Endothelial cell of umbilical vein (primary cell): ENCODE measurements at regions not wholly inside any gene's neighbourhood (a gene's known extent, or its start where the extent isn't known, plus 50 kb on each side); places are given as distances from the start of the nearest gene placed in this dataset.

Experiments used
- BruUV-seq: library from RNA; stranded (reverse); fragments of 400-500 nt; replicated peaks from 2 replicates; lab custom pipeline; 2021; lab: Mats Ljungman, UMichigan
- CTCF ChIA-PET: fragments of 300-600, 350-600 bp; sonication (Branson Sonifier 250); formaldehyde crosslinking; loops from one replicate; lab custom pipeline; 2021; ENCODE audit warnings: antibody characterized with exemption, inconsistent platforms; lab: Charles Lee
- POLR2A ChIA-PET: fragments of 300-600, 350-600 bp; sonication (Branson Sonifier 250); formaldehyde crosslinking; loops from one replicate; lab custom pipeline; 2021; ENCODE audit warnings: antibody characterized with exemption, inconsistent platforms; lab: Charles Lee
- DNase-seq: peaks from one replicate; pipeline ENCODE4 v3.0.0-alpha.2; 2011; ENCODE audit warnings: low read depth, low spot score
- FAIRE-seq: peaks from 2 replicates; lab custom pipeline; 2011; peaks lifted over from hg19 to GRCh38; lab: Jason Lieb, UNC
- H2AFZ ChIP-seq: 2 replicates; pipeline ENCODE4 v1.6.0; 2012; ENCODE audit warnings: low read depth, low read length, control low read depth, inconsistent platforms
- H3K27ac ChIP-seq: 2 replicates; pipeline ENCODE4 v1.5.1; 2011; ENCODE audit warnings: low read depth, mild to moderate bottlenecking, control low read depth, low read length, moderate library complexity; ENCODE audit not compliant: insufficient read depth
- H3K27me3 ChIP-seq, 2 experiments: 2 replicates each; pipeline versions ENCODE4 v1.6.0 to v1.6.1; 2011; ENCODE audit warnings: low read length in 2 of 2, mixed read lengths in 1 of 2; ENCODE audit not compliant: control insufficient read depth in 2 of 2, insufficient read depth in 2 of 2
- H3K36me3 ChIP-seq, 2 experiments: 2 replicates in 1 of 2; 3 replicates in 1 of 2; pipeline ENCODE4 v1.5.1; 2011; ENCODE audit warnings: low read length in 2 of 2, mild to moderate bottlenecking in 1 of 2, moderate library complexity in 1 of 2; ENCODE audit not compliant: control insufficient read depth in 2 of 2, insufficient read depth in 2 of 2; ENCODE audit errors: extremely low read depth in 1 of 2
- H3K4me1 ChIP-seq: 3 replicates; pipeline ENCODE4 v1.5.1; 2011; ENCODE audit warnings: mild to moderate bottlenecking, low read length; ENCODE audit not compliant: control insufficient read depth, insufficient read depth; ENCODE audit errors: extremely low read depth
- H3K4me2 ChIP-seq: 2 replicates; pipeline ENCODE4 v1.6.1; 2011; ENCODE audit warnings: low read length, control low read depth, mixed read lengths; ENCODE audit not compliant: insufficient read depth
- H3K4me3 ChIP-seq, 3 experiments: fragments of 200-600 bp in 1 of 3; sonication (generic), shearing (Covaris generic) in 1 of 3; replicated peaks in 1 of 3; 2 replicates each; pipeline ENCODE4 v1.5.1; 2011 to 2016; ENCODE audit warnings: control low read depth in 3 of 3, low read length in 3 of 3, mild to moderate bottlenecking in 2 of 3, inconsistent platforms in 1 of 3, low read depth in 1 of 3, moderate library complexity in 1 of 3; ENCODE audit not compliant: insufficient read depth in 1 of 3
- H3K79me2 ChIP-seq: 2 replicates; pipeline ENCODE4 v1.6.0; 2012; ENCODE audit warnings: low read length, inconsistent platforms; ENCODE audit not compliant: control insufficient read depth, insufficient read depth
- H3K9ac ChIP-seq: replicated peaks from 2 replicates; pipeline ENCODE3; 2011; ENCODE audit warnings: low read length, control low read depth; ENCODE audit not compliant: insufficient read depth; ENCODE audit errors: extremely low read depth
- H3K9me1 ChIP-seq: replicated peaks from 3 replicates; pipeline ENCODE4 v1.6.0; 2011; ENCODE audit warnings: mild to moderate bottlenecking, low read length; ENCODE audit not compliant: control insufficient read depth, insufficient read depth; ENCODE audit errors: extremely low read depth
- H3K9me3 ChIP-seq: replicated peaks from 2 replicates; pipeline ENCODE4 v1.5.1; 2012; ENCODE audit warnings: low read length, inconsistent platforms; ENCODE audit not compliant: control insufficient read depth, insufficient read depth
- H4K20me1 ChIP-seq: replicated peaks from 2 replicates; pipeline ENCODE3; 2011; ENCODE audit warnings: mild to moderate bottlenecking, low read length; ENCODE audit not compliant: control insufficient read depth, insufficient read depth; ENCODE audit errors: extremely low read depth
- EZH2 ChIP-seq: IDR thresholded peaks from 2 replicates; pipeline ENCODE4 v1.6.1; 2012; ENCODE audit warnings: borderline replicate concordance, low read depth, mild to moderate bottlenecking, moderate library complexity, low read length, inconsistent platforms; ENCODE audit not compliant: severe bottlenecking
- FOS ChIP-seq: IDR thresholded peaks from 2 replicates; pipeline ENCODE4 v1.6.1; 2011; ENCODE audit warnings: mild to moderate bottlenecking, low read length, moderate library complexity, borderline replicate concordance; ENCODE audit not compliant: insufficient read depth
- GATA2 ChIP-seq: IDR thresholded peaks from 2 replicates; pipeline ENCODE4 v1.7.0; 2011; ENCODE audit warnings: low read depth, mild to moderate bottlenecking, moderate library complexity, mixed read lengths, low read length; ENCODE audit not compliant: insufficient read length, insufficient read depth
- JUN ChIP-seq: IDR thresholded peaks from 2 replicates; pipeline ENCODE4 v1.6.1; 2011; ENCODE audit warnings: borderline replicate concordance, low read depth; ENCODE audit not compliant: insufficient read length, insufficient read depth
- MYC ChIP-seq: IDR thresholded peaks from one replicate; pipeline ENCODE4 v1.6.1; 2011; ENCODE audit warnings: mild to moderate bottlenecking, low read depth, low read length
- POLR2A ChIP-seq: IDR thresholded peaks from 2 replicates; pipeline ENCODE4 v1.6.1; 2012; ENCODE audit warnings: low read depth, mild to moderate bottlenecking, control low read depth, low read length
- POLR2AphosphoS5 ChIP-seq: IDR thresholded peaks from 2 replicates; pipeline ENCODE4 v1.6.1; 2012; ENCODE audit warnings: low read depth, mild to moderate bottlenecking, control low read depth, low read length, moderate library complexity; ENCODE audit not compliant: insufficient read depth
- dilution Hi-C: fragments of 300-500 bp; cut with MboI; formaldehyde crosslinking; loops from one replicate; pipeline ENCODE4 v1.15.0; 2019; ENCODE audit warnings: low sequenced_read_pairs; ENCODE audit not compliant: extremely low pct_ligation_motif_present
- intact Hi-C: fragments of 100-400 bp; cut with micrococcal nuclease; formaldehyde crosslinking; loops from one replicate; pipeline ENCODE4 v1.10.0; 2022
- TF ChIP-seq, protein P1 (sequence below), 2 donors: IDR thresholded peaks; 1 replicate in 1 of 2; 2 replicates in 1 of 2; pipeline ENCODE4 v1.5.1; 2011; ENCODE audit warnings: low read length in 2 of 2, mild to moderate bottlenecking in 2 of 2, moderate library complexity in 2 of 2, control low read depth in 1 of 2, inconsistent platforms in 1 of 2, low read depth in 1 of 2; ENCODE audit not compliant: insufficient read depth in 1 of 2; ENCODE audit errors: extremely low read depth in 1 of 2

DNA sequence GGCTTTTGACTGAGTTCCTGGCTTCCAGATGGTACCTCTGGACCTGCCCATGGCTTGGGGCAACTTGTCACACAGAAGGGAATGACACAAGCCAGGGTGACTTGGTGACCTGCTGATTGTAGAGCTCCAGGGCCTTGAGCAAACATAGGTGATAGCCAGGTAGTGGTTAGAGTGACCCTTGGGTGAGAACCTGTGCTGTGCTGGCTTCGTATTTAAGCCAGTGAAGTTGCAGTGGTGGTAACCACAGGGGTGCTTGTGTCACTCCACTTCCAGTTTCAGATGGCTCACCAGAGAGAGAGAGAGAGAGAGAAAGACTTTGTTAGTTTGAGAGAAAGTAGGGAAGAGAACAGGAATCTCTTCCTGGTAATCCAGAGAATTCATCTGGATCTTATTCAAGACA is 471.6 kb downstream of the ZIC3 start:
- Histone ChIP-seq H2AFZ (no peak overlapping the region), H3K27me3 (no peaks in the 10 kb centered on the region), H3K4me1 (no peaks in the 10 kb centered on the region), H4K20me1 (no peaks in the 10 kb centered on the region), H3K9ac (no peak overlapping the region), H3K4me3 (no peak overlapping the region), H3K4me2 (no peak overlapping the region), H3K79me2 (no peaks in the 10 kb centered on the region), H3K36me3 (no peaks in the 10 kb centered on the region), H3K9me1 (no peaks in the 10 kb centered on the region), H3K27ac (no peak overlapping the region), H3K9me3 (no peaks in the 10 kb centered on the region)
- dilution Hi-C loops (no loop called here), intact Hi-C loops (no loop called here)
- ChIA-PET POLR2A (no interaction called here), CTCF (no interaction called here)
- TF ChIP-seq POLR2A = no peak
- TF ChIP-seq, protein P1, sequence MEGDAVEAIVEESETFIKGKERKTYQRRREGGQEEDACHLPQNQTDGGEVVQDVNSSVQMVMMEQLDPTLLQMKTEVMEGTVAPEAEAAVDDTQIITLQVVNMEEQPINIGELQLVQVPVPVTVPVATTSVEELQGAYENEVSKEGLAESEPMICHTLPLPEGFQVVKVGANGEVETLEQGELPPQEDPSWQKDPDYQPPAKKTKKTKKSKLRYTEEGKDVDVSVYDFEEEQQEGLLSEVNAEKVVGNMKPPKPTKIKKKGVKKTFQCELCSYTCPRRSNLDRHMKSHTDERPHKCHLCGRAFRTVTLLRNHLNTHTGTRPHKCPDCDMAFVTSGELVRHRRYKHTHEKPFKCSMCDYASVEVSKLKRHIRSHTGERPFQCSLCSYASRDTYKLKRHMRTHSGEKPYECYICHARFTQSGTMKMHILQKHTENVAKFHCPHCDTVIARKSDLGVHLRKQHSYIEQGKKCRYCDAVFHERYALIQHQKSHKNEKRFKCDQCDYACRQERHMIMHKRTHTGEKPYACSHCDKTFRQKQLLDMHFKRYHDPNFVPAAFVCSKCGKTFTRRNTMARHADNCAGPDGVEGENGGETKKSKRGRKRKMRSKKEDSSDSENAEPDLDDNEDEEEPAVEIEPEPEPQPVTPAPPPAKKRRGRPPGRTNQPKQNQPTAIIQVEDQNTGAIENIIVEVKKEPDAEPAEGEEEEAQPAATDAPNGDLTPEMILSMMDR (IDR thresholded peaks at IDR 0.05; ENCODE audit: extremely low read depth in 1 of 2, insufficient read depth in 1 of 2, low read depth in 1 of 2, low read length in 2 of 2) = no peak
- no peak for TF ChIP-seq FOS
- TF ChIP-seq MYC = no peak
- TF ChIP-seq EZH2 = no peak
- no peak for TF ChIP-seq JUN
- TF ChIP-seq GATA2 = no peak
- no peak for TF ChIP-seq POLR2AphosphoS5
- DNase-seq (no peak), FAIRE-seq (no peak)
- no TSS peak for BruUV-seq
